Posterior vena cava (tissue), 2 donors: ENCODE measurements at regions not wholly inside any gene's neighbourhood (a gene's known extent, or its start where the extent isn't known, plus 50 kb on each side); places are given as distances from the start of the nearest gene placed in this dataset.

ENCODE experiments used
- DNase-seq: peaks from one replicate; pipeline ENCODE4 v3.0.0-alpha.2; 2020; ENCODE audit warnings: low spot score
- intact Hi-C, 2 donors: fragments of 100-400 bp; cut with DNase I; formaldehyde crosslinking; loops; one replicate each; pipeline versions ENCODE4 v1.14.1 to v1.14.2; 2022 to 2023
- donor health status: DM: yes; HTN: yes; CAD: no.
- donor health status: DM: yes; HTN: yes; CAD: no.

DNA sequence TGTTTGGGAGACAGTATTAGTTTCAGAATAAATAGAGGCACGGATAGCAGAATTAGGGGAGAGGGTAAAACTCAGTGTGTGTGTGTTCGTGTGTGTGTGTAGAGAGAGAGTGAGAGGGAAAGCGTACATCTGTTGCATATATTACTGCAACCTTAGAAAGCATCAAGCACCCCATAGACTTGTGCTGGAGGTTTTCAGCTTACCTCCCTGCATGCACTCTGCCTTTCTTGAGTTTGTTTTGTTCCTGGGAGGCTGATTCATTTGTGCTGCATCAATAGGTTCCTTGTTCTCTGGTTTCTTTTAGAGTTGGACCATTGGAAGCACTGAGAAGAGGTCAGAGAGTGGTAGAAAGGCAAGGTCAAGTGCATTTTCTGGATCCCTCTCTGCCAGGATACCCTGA lies 104.4 kb upstream of the KCNK1 start:
- DNase-seq, result no peak
- intact Hi-C loops, result no loop called here

DNA sequence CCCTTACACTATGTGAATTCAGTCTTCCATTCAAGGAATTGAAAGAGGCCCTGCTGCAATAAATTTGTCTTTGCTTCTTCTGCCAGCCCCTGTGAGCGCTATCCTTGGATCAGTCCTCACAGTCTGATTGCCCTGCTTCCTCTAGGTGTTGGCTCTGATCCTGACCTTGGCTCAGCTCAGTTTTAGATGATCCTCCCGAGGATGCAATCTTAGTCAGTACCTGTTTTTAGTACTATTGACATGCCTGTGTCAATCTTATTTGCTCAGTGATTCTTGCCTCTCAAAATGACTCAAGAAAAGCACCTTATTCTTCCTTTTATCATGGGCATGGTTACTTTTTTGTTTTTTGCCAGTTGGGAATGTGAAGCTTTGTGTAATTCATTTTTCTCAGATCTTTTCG lies 101.4 kb upstream of the KCNK1 start:
- intact Hi-C loops, result loop anchor here in 1 of 2 donors (10.0 kb wide), 1 partner anchor 282 kb away; no protein-coding TSS in a partner anchor
- no peak for DNase-seq

DNA sequence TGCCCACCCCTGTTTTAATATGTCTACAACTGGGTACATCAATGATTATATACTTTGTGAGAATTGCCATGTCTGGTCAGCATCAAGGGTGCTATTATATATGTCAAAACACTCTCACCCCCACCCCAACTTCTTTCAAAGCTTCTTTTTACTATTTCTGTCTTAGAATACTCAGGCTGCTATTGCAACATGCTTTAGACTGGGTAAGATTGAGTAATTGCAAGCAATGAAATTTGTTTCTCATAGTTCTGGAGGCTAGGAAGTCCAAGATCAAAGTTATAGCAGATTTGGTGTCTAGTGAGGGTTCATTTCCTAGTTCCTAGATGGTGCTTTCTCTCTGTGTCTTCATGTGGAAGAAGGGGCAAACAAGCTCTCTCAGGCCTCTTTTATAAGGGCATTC lies 100.5 kb upstream of the KCNK1 start:
- no peak for DNase-seq
- intact Hi-C loops, result loop anchor here in 1 of 2 donors (10.0 kb wide), 1 partner anchor 281 kb away; no protein-coding TSS in a partner anchor

DNA sequence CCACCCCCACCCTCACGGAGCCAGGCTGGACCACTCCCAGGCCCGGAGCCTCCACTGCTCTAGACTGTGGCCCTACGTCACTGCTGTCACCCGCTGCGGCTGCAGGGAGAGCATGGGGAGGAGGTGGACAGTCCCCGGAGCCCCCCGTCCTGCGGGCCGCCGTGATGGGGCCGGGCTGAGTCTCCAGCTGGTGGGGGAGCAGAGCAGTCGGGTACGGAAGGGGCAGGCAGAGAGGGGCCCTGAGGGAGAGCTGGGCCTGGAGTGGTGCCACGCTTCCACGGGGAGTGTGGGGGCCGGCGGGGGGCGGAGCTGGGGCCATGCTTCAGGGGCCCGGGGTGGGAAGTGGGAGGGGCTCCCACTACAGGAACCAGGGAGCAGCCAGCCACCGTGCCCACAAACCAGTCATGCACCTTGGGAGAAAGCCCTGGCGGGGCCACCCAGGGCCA lies 98.9 kb upstream of the KCNK1 start:
- no peak for DNase-seq
- intact Hi-C loops, result loop anchor here in 1 of 2 donors (10.0 kb wide), 1 partner anchor 280 kb away; no protein-coding TSS in a partner anchor

DNA sequence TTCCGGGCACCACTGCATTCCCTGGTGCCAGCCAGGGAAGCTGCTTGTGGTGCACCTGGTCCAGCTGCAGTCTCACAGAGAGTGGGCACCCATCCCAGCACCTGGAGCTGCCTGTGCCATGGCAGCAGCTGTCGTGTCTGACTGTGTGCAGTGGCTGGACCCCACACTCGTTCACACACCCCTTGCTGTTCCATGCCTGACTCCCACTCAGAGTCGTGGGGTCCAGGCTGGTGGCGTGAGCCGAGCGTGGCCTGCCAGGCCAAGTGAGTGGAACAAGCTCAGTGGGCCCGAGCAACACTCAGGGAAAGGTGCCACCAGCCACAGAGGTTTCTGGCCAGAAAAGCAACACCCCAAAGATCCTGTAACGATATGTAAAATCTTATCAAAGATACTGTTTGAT lies 97.2 kb upstream of the KCNK1 start:
- intact Hi-C loops, result loop anchor here in 1 of 2 donors (10.0 kb wide), 1 partner anchor 278 kb away; no protein-coding TSS in a partner anchor
- DNase-seq, result no peak

DNA sequence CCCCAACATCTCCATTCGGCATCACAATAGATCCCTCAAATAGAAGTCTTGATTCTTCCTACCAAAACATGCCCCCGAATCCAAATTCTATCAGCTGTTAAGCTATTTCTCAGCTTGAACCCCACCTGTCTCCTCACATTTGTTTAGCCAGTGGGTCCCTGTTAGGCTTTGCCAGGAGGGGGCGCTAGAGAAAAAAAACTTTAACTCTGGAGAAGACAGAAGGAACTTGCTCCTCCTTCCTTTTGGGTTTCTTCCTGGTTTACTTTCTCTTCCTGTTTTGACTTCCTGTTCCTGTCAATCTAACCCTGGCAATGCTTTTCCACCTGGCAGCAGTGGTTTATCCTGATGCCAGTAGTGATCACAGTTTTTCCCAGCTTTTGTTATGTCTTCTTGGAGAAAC lies 95.6 kb upstream of the KCNK1 start:
- intact Hi-C loops, result loop anchor here in 1 of 2 donors (10.0 kb wide), 1 partner anchor 276 kb away; no protein-coding TSS in a partner anchor
- DNase-seq, result no peak

DNA sequence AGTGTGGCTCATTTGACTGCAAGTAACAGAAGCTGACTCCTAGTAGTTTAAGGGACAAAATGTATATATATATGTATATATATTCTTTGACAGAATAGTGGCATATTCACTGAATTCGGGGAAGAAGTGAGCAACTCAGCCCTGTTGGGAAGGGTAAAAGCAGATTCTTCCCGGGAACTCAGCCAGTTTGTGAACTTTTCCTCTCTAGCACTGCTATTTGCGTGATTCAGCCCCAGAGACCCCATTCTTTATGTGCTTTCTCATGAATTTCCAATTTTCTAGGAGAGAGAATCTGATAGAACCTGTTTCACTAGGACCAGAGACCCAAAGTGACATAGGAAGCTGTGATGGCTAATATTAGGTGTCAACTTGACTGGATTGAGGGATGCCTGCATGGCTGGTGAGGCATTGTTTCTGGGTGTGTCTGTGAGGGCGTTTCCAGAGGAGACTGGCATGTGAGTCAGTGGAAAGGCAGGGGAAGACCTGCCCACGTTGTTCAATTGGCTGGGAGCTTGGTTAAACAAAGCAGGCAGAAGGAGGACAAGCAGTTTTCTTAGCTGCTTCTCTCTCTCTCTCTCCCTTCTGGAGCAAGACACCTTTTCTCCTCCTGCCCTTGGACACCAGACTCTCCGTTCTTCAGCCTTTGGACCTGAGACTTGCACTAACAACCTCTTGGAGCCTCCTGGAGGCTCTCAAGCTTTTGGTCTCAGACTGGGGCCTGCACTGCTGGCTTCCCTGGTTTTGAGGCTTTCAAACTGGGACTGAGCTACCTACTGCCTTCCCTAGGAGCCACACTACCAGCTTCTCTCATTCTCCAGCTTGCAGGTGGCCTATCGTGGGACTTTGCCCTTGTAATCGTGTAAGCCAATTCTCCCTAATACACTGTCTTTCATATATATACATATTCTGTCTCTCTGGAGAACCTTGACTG lies 93.4 kb upstream of the KCNK1 start:
- intact Hi-C loops, result no loop called here
- DNase-seq, result no peak

DNA sequence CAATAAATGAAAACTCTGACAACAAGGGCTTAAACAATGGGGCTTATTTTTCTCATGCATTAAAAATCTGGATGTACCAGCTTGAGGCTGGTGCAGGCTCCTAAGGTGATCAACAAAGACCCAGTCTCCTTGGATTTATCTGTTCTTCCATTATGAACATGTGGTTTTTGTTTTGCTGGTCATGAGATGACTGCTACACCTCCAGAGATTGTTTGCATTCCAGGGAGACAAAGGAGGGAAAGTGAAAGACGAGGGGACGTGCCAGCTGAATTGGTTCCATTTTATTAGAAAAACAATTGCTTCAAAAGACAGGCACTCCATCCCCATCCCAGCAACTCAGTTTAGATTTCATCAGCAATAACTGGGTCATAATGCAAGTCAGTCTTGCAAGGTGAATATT lies 90.9 kb upstream of the KCNK1 start:
- DNase-seq, result no peak
- intact Hi-C loops, result no loop called here

DNA sequence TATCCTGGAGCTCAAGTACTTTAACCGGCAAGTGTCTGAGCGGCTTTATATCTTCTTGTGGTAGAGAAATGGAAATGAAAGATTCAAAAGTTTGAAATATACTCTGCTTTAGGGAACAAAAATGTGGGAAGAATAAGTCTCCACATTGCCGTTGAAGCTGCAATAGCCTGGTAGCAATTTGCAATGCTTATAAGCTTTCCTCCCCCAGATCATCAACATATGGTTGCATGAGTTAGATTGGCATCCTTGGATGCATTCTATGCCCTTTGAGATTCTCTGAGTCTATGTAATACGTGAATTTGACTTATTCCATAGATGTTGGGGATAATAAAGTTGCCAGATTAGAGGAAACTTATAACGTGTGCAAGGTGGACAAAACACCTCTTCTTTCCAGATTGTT lies 86.1 kb upstream of the KCNK1 start:
- DNase-seq, result no peak
- intact Hi-C loops, result no loop called here

DNA sequence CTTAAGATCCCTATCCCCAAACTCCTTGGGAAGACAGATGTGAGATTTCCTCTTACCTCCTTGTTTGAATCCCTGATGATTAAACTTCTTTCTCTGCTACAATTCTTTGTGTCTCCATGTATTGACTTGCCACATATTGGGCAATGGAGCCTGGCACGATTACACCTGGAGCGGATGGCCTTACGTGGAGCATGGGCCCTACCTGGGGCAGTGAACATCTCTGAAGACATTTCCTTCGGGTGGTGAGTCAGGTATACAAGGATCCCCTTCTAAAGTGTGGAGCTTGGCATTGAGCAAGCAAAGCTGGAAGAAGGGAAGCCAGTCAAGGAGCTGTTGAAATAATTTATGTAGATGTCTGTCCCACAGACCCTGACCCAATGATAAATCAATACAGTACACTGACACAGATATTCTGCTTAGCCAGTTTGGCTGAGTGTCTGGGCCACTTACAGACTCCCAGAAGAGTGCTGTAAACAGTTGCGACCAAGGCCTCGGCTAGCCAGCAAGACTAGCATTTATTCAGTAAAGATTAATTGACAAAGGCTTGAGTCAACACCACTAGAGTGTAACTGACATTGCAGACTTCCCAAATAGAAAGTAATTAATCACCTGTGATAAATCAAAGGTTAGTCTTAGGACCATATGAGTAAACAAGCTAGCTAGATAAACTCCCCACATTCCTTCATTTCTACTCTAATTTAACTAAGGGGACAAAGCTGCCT lies 83.1 kb upstream of the KCNK1 start:
- intact Hi-C loops, result no loop called here
- DNase-seq, result no peak

DNA sequence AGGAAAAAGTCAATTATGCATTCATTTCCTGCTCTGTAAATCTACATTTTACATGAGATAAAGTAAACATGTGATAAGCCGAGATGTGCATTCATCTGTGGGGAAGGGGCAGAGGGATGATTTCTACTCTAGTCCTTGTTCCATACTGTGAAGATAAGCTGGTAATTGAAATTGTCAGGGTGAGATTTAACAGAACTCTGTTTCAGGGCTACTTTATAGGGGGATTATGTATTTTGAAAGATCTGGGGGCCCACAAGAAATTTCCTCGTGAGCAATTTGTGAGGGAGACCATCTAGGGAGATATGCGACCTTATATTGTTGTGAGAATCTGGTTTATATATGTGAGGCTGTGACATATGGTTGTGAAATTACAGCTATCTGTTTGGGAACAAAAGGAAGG lies 73.1 kb upstream of the KCNK1 start:
- DNase-seq, result no peak
- intact Hi-C loops, result no loop called here

DNA sequence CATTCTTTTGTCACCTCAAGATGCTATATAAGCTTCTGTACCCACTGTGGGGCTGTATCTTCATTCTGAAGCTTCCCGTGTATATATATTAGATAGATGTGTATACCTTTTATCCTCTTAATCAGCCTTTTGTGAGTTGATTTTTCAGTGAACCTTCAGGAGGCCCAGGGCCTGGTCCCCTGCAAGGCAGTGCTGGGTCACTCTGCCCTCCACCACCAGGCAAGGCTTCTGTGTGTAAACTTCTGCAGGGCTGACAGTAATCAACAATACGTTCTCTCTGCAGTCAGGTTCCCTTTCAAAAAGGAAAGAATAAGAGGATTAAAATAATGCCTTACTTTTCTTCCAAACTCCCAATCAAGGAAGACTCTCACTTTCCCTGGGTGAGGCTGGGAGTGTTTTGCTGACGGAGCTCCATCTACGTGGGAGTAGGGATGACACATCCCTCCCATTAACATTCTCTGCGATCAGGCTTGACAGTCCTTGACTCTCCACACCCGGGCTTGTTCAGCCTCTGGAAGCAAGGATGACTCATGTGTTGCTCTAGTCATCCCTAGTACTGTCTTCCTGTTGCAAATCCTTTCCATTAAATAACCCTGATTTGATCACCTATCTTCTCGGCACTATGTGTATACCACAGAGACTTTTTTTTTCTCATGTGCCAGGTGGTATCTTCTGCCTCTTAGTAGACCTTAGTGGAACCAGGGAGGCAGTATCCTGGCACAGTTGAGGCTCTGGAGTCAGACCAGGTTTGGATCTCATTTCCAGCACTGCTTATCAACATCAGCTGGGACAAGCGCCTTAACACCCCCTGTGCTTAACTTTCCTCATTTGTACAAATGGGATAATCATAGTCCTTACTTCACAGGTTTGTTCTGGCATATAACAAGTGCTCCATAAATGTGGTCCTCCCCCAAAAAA lies 70.3 kb upstream of the KCNK1 start:
- no peak for DNase-seq
- intact Hi-C loops, result no loop called here

DNA sequence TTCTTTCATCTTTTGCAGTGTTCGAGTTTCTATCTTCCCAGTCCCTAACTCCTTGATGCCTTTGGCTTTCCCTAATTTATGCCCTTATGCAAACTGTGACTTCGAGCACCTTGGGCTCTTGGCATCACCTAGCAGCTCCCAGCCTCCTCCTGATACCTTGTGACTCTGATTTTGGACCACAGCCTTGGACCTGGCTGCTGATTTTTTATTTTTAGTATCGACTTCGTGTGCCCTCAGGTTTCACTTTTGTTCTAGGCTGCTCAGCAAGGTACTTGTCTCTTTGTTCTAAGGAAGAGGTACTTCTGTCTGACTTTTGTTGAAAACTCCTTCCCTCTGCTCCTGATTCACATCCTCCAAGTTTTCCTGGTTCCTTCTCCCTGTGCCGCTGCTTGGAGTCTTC lies 69.6 kb upstream of the KCNK1 start:
- DNase-seq, result no peak
- intact Hi-C loops, result no loop called here

DNA sequence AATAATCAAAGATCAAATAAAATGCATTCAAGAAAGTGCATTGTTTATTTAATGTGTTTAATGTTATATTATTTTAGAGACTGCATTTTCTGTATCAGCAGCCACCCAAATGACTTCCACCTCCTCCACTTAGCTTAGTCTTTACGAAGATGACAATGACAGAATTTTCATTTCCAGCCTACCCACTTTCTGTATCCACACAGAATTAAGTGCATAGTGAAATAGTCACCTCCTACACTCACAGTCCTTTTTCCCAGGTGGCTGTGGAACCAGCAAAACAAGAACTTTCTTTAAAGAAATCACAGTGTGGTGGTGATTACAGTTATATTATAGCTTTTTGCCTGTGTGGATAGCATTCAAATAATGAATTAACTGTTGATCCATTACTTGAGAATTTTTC lies 66.2 kb upstream of the KCNK1 start:
- intact Hi-C loops, result no loop called here
- no peak for DNase-seq

DNA sequence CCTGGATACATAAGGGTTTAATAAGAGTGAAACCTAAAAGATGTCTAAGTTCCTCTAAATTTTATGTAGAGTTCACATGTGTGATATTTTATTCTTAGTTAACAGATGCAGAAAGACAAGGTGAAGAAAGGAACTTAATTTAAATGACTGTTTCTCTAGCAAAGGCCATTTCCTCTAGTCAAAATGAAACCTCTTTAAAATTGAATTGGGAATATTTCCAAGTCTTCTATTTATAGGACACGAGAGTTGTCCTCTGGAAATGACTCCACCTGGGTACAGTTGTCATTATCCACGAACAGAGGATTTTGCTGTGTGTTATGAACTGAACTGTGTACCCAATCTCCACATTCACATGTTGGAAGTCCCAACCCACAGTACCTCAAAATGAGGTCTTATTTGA lies 64.5 kb upstream of the KCNK1 start:
- no peak for DNase-seq
- intact Hi-C loops, result no loop called here

DNA sequence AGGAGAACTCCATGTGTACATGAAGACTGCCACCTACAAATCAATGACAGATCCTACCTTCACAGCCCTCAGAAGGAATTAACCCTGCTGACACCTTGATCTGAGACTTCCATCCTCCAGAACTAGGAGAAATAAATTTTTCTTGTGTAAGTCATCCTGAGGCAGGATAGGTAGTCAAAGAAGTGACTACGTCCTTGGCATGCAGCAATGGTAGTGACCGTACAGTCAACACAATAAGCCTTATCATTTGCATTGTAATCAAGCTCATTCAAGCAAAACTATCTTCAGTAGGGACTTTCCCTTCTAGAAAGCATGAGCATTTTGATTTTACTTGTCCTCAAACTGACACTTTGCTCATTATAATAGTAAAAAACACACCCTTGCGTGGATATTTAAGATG lies 64.0 kb upstream of the KCNK1 start:
- intact Hi-C loops, result no loop called here
- DNase-seq, result no peak

DNA sequence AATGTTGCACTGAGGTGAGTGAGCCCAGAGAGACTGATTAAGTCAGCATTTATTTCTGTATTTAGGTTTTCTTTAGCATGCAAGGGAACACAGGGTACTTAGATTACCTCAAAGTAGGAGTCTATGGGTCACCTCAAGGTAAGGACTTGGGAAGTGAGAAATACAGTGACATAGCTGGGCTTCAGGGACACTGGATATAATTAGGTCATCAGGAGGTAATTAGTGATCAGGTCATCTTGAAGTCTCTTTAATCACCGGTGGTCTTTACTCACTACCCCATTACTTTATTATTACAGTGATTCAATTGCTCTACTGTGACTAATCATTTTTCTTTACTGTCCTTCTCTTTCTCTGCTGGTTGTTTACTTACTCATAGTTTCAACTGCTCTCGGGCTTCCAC lies 59.9 kb upstream of the KCNK1 start:
- DNase-seq, result no peak
- intact Hi-C loops, result no loop called here

DNA sequence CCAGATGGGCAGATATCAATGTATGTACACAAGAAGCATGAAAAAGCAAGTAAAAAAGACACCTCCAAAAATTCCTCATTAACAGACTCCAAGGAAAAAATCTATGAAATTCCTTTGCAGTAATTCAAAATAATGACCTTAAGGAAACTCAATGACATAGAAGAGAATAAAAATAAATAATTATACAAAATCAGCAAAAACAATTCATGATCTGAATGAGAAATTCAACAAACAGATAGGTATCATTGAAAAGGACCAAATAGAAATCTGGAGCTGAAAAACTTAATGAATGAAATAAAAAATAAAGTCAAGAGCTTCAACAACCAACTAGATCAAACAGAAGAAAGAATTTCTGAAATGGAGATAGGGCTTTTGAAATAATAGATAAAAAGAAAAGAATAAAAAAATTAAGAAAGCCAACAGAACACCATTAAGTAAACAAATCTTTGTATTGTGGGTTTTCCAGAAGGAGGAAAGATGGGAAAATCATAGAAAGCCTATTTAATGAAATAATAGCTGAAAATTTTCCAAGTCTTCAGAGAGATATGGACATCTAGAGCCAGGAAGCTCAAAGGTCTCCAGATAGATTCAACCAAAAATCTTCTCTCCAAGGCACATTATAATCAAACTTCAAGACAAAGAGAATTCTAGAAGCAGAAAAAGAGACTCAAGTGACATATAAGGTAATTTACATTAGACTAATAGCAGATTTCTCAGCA lies 52.0 kb upstream of the KCNK1 start:
- DNase-seq, result no peak
- intact Hi-C loops, result no loop called here
